ENCODE measurements at regions not wholly inside any gene's neighbourhood (a gene's known extent, or its start where the extent isn't known, plus 50 kb on each side); places are given as distances from the start of the nearest gene placed in this dataset.

GRCh38 chr5:130496215-130496614, 592.0 kb downstream of the CHSY3 start:
- TF ChIP-seq ZBED1 (IDR thresholded peaks at IDR 0.05; ENCODE audit: borderline replicate concordance) (no peak), SMC3 (IDR thresholded peaks at IDR 0.05; ENCODE audit: borderline replicate concordance, low read length) (no peak), ZSCAN29 (IDR thresholded peaks at IDR 0.05) (no peak), USF2 (IDR thresholded peaks at IDR 0.05; ENCODE audit: borderline replicate concordance, low read depth, low read length) (no peak), ZBTB33 (IDR thresholded peaks at IDR 0.05) (no peak), KAT2A (conservative IDR thresholded peaks at IDR 0.05; ENCODE audit: control insufficient read depth, low read depth, low read length) (no peak)
- TF ChIP-seq, protein P1, sequence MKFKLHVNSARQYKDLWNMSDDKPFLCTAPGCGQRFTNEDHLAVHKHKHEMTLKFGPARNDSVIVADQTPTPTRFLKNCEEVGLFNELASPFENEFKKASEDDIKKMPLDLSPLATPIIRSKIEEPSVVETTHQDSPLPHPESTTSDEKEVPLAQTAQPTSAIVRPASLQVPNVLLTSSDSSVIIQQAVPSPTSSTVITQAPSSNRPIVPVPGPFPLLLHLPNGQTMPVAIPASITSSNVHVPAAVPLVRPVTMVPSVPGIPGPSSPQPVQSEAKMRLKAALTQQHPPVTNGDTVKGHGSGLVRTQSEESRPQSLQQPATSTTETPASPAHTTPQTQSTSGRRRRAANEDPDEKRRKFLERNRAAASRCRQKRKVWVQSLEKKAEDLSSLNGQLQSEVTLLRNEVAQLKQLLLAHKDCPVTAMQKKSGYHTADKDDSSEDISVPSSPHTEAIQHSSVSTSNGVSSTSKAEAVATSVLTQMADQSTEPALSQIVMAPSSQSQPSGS (IDR thresholded peaks at IDR 0.05; ENCODE audit: low read length): no peak
- TF ChIP-seq, protein P2, sequence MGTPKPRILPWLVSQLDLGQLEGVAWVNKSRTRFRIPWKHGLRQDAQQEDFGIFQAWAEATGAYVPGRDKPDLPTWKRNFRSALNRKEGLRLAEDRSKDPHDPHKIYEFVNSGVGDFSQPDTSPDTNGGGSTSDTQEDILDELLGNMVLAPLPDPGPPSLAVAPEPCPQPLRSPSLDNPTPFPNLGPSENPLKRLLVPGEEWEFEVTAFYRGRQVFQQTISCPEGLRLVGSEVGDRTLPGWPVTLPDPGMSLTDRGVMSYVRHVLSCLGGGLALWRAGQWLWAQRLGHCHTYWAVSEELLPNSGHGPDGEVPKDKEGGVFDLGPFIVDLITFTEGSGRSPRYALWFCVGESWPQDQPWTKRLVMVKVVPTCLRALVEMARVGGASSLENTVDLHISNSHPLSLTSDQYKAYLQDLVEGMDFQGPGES (IDR thresholded peaks at IDR 0.05): no peak
